SK-N-SH (cell line): ENCODE measurements at regions not wholly inside any gene's neighbourhood (a gene's known extent, or its start where the extent isn't known, plus 50 kb on each side); places are given as distances from the start of the nearest gene placed in this dataset.
A peak's percentile ranks its signal among the peaks of the same experiment; 100 is the strongest.

Experiments
- CTCF ChIA-PET: fragments of 300-600, 350-600 bp; formaldehyde crosslinking; extraction: SDS; loops from one replicate; lab custom pipeline; 2021; lab: Yijun Ruan, JAX
- POLR2A ChIA-PET: fragments of 350-600 bp; sonication (Branson Sonifier 250); formaldehyde crosslinking; extraction: SDS; loops from one replicate; lab custom pipeline; 2020; ENCODE audit warnings: antibody characterized with exemption, inconsistent platforms; lab: Yijun Ruan, JAX
- DNase-seq: peaks from one replicate; pipeline ENCODE4 v3.0.0; 2012
- H2AFZ ChIP-seq: fragments of 200-600 bp; sonication (generic); 2 replicates; pipeline ENCODE4 v1.8.1; 2016; ENCODE audit warnings: antibody characterized with exemption, mild to moderate bottlenecking, low read depth
- H3F3A ChIP-seq: fragments of 200-600 bp; sonication (generic); replicated peaks from 2 replicates; pipeline ENCODE3; 2016; ENCODE audit warnings: antibody characterized with exemption, mild to moderate bottlenecking; ENCODE audit not compliant: insufficient read depth
- H3K27ac ChIP-seq, 2 experiments: fragments of 200-500 bp in 1 of 2; fragments of 200-600 bp in 1 of 2; sonication (Bioruptor generic) in 1 of 2; sonication (generic), shearing (Covaris generic) in 1 of 2; 2 replicates each; pipeline versions ENCODE4 v1.5.1 to v1.6.1; 2014 to 2016; ENCODE audit warnings: low read depth in 2 of 2, inconsistent platforms in 1 of 2, low read length in 1 of 2, mild to moderate bottlenecking in 1 of 2, mixed read lengths in 1 of 2
- H3K27me3 ChIP-seq: fragments of 200-600 bp; sonication (generic), shearing (Covaris generic); 2 replicates; pipeline ENCODE4 v1.6.1; 2016; ENCODE audit warnings: mixed run types; ENCODE audit not compliant: insufficient read depth
- H3K36me3 ChIP-seq, 2 experiments: fragments of 200-500 bp in 1 of 2; fragments of 200-600 bp in 1 of 2; sonication (Bioruptor generic) in 1 of 2; sonication (generic) in 1 of 2; replicated peaks in 1 of 2; 2 replicates each; pipeline versions ENCODE3 to v1.5.1; 2014 to 2016; ENCODE audit warnings: low read length in 1 of 2, mild to moderate bottlenecking in 1 of 2; ENCODE audit not compliant: insufficient read depth in 2 of 2, control insufficient read depth in 1 of 2
- H3K4me1 ChIP-seq, 2 experiments: fragments of 200-500 bp in 1 of 2; fragments of 200-600 bp in 1 of 2; sonication (Bioruptor generic) in 1 of 2; sonication (generic), shearing (Covaris generic) in 1 of 2; 2 replicates each; pipeline versions ENCODE4 v1.5.1 to v1.6.1; 2014 to 2016; ENCODE audit warnings: low read depth in 1 of 2, low read length in 1 of 2, mixed run types in 1 of 2; ENCODE audit not compliant: insufficient read depth in 2 of 2, control insufficient read depth in 1 of 2
- H3K4me2 ChIP-seq: fragments of 200-600 bp; sonication (generic), shearing (Covaris generic); 2 replicates; pipeline ENCODE4 v1.6.1; 2017; ENCODE audit warnings: mixed run types
- H3K4me3 ChIP-seq, 2 experiments: fragments of 200-500 bp in 1 of 2; fragments of 200-600 bp in 1 of 2; sonication (Bioruptor generic) in 1 of 2; sonication (generic), shearing (Covaris generic) in 1 of 2; 2 replicates each; pipeline versions ENCODE4 v1.5.1 to v1.8.1; 2014 to 2016; ENCODE audit warnings: low read depth in 2 of 2, inconsistent platforms in 1 of 2, low read length in 1 of 2, mild to moderate bottlenecking in 1 of 2, mixed read lengths in 1 of 2, moderate library complexity in 1 of 2
- H3K79me2 ChIP-seq: fragments of 200-600 bp; sonication (generic); 2 replicates; pipeline ENCODE4 v1.8.1; 2017; ENCODE audit warnings: mild to moderate bottlenecking; ENCODE audit not compliant: insufficient read depth
- H3K9ac ChIP-seq: fragments of 200-600 bp; sonication (generic); 2 replicates; pipeline ENCODE4 v1.6.1; 2017; ENCODE audit warnings: mixed run types
- H3K9me2 ChIP-seq: fragments of 200-600 bp; sonication (generic); 2 replicates; pipeline ENCODE4 v1.6.1; 2017; ENCODE audit warnings: mixed run types
- H3K9me3 ChIP-seq: fragments of 200-600 bp; sonication (generic); 2 replicates; pipeline ENCODE4 v1.6.1; 2017; ENCODE audit warnings: mixed run types, mild to moderate bottlenecking, moderate library complexity
- H4K20me1 ChIP-seq: fragments of 200-600 bp; sonication (generic); 2 replicates; pipeline ENCODE4 v1.6.1; 2017; ENCODE audit warnings: mild to moderate bottlenecking, mixed run types; ENCODE audit not compliant: insufficient read depth
- ELF1 ChIP-seq: IDR thresholded peaks from 2 replicates; pipeline ENCODE4 v1.4.0; 2012
- EP300 ChIP-seq, 2 experiments: IDR thresholded peaks; 2 replicates each; pipeline versions ENCODE4 v1.4.0 to v1.6.1; 2012; ENCODE audit warnings: borderline replicate concordance in 1 of 2, low read depth in 1 of 2, low read length in 1 of 2
- EZH2phosphoT487 ChIP-seq: fragments of 200-600 bp; sonication (generic); IDR thresholded peaks from 2 replicates; pipeline ENCODE4 v1.6.1; 2017; ENCODE audit warnings: low read depth, mixed run types, mild to moderate bottlenecking, antibody characterized with exemption, moderate library complexity, borderline replicate concordance
- FOSL2 ChIP-seq: IDR thresholded peaks from 2 replicates; pipeline ENCODE4 v1.4.0; 2012; ENCODE audit warnings: low read depth, mild to moderate bottlenecking, moderate library complexity, borderline replicate concordance
- FOXM1 ChIP-seq: IDR thresholded peaks from 2 replicates; pipeline ENCODE4 v1.4.0; 2012; ENCODE audit warnings: low read depth, mild to moderate bottlenecking
- GABPA ChIP-seq: IDR thresholded peaks from 2 replicates; pipeline ENCODE4 v1.4.0; 2012; ENCODE audit warnings: low read depth, mild to moderate bottlenecking
- JUND ChIP-seq: IDR thresholded peaks from 2 replicates; pipeline ENCODE4 v1.4.0; 2012
- MEF2A ChIP-seq: IDR thresholded peaks from 2 replicates; pipeline ENCODE4 v1.4.0; 2012; ENCODE audit warnings: low read depth, borderline replicate concordance
- NFIC ChIP-seq: IDR thresholded peaks from 2 replicates; pipeline ENCODE4 v1.4.0; 2012; ENCODE audit warnings: borderline replicate concordance
- PBX3 ChIP-seq: IDR thresholded peaks from 2 replicates; pipeline ENCODE4; 2012
- POLR2AphosphoS5 ChIP-seq: IDR thresholded peaks from 2 replicates; pipeline ENCODE4 v1.6.1; 2012; ENCODE audit warnings: low read depth, low read length
- RAD21 ChIP-seq: IDR thresholded peaks from 2 replicates; pipeline ENCODE4 v1.6.1; 2012; ENCODE audit warnings: mild to moderate bottlenecking, low read length
- RXRA ChIP-seq: IDR thresholded peaks from 2 replicates; pipeline ENCODE4 v1.4.0; 2012; ENCODE audit warnings: low read depth, mild to moderate bottlenecking, borderline replicate concordance
- SIN3A ChIP-seq: IDR thresholded peaks from 2 replicates; pipeline ENCODE4 v1.6.1; 2012; ENCODE audit warnings: low read depth, mild to moderate bottlenecking, low read length, moderate library complexity, borderline replicate concordance
- TCF12 ChIP-seq: IDR thresholded peaks from 2 replicates; pipeline ENCODE4 v1.4.0; 2012
- TEAD4 ChIP-seq: IDR thresholded peaks from 2 replicates; pipeline ENCODE4 v1.4.0; 2012; ENCODE audit warnings: mild to moderate bottlenecking, borderline replicate concordance; ENCODE audit not compliant: insufficient read depth
- YY1 ChIP-seq: IDR thresholded peaks from 2 replicates; pipeline ENCODE4 v1.4.0; 2012; ENCODE audit warnings: low read depth, mild to moderate bottlenecking
- WGBS: methylation state at CpG from one replicate; pipeline ENCODE4 v1.1.6; 2017; ENCODE audit warnings: low lambda C conversion rate; 5-methylcytosine and 5-hydroxymethylcytosine counted together
- TF ChIP-seq, protein P1 (sequence below): IDR thresholded peaks from 2 replicates; pipeline ENCODE4 v1.4.0; 2012; ENCODE audit warnings: low read depth
- TF ChIP-seq, protein P2 (sequence below): IDR thresholded peaks from 2 replicates; pipeline ENCODE4 v1.4.0; 2012; ENCODE audit warnings: low read depth, borderline replicate concordance
- TF ChIP-seq, protein P3 (sequence below): IDR thresholded peaks from 2 replicates; pipeline ENCODE4 v1.4.0; 2012; ENCODE audit warnings: low read depth, borderline replicate concordance

- peaks cover 3% of the 10 kb centered on the region; the same call in 1 of the 2 replicates for H3K9me3 ChIP-seq
- peak overlapping the region; percentile 64 for H3K4me2 ChIP-seq
- H3K4me1 ChIP-seq: peaks cover 14% of the 10 kb centered on the region in 2 experiments; a peak in 1 of 4 replicates
- peak overlapping the region; percentile 63 for H3K9ac ChIP-seq
- no peaks in the 10 kb centered on the region for H3K36me3 ChIP-seq
- WGBS: 14% methylated on average over 1 of the region's 1 CpG
- no peak overlapping the region for H2AFZ ChIP-seq
- TF ChIP-seq SIN3A (peak; percentile 8; the same call in 1 of the 2 replicates), TEAD4 (peak; percentile 97), POLR2AphosphoS5 (peak; percentile 58; the same call in 1 of the 2 replicates), GABPA (no peak), FOSL2 (peak; percentile 91), EP300 (IDR thresholded peaks at IDR 0.05; ENCODE audit: borderline replicate concordance in 1 of 2, low read depth in 1 of 2, low read length in 1 of 2) (peak in 1 of 2 experiments; percentile 89; a peak in 2 of 4 replicates), RXRA (0 out of 2 replicates have a peak, but pooled peaks have one; percentile 12), PBX3 (peak; percentile 97), RAD21 (no peak), EZH2phosphoT487 (no peak), ELF1 (no peak), JUND (peak; percentile 95), YY1 (peak; percentile 30; the same call in 1 of the 2 replicates), NFIC (peak; percentile 56; the same call in 1 of the 2 replicates), FOXM1 (0 out of 2 replicates have a peak, but pooled peaks have one; percentile 59), MEF2A (peak; percentile 40; the same call in 1 of the 2 replicates), TCF12 (peak; percentile 95)
- TF ChIP-seq, protein P1, sequence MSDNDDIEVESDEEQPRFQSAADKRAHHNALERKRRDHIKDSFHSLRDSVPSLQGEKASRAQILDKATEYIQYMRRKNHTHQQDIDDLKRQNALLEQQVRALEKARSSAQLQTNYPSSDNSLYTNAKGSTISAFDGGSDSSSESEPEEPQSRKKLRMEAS: peak; percentile 70; the same call in 1 of the 2 replicates
- TF ChIP-seq, protein P2, sequence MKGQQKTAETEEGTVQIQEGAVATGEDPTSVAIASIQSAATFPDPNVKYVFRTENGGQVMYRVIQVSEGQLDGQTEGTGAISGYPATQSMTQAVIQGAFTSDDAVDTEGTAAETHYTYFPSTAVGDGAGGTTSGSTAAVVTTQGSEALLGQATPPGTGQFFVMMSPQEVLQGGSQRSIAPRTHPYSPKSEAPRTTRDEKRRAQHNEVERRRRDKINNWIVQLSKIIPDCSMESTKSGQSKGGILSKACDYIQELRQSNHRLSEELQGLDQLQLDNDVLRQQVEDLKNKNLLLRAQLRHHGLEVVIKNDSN: no peak
- TF ChIP-seq, protein P3, sequence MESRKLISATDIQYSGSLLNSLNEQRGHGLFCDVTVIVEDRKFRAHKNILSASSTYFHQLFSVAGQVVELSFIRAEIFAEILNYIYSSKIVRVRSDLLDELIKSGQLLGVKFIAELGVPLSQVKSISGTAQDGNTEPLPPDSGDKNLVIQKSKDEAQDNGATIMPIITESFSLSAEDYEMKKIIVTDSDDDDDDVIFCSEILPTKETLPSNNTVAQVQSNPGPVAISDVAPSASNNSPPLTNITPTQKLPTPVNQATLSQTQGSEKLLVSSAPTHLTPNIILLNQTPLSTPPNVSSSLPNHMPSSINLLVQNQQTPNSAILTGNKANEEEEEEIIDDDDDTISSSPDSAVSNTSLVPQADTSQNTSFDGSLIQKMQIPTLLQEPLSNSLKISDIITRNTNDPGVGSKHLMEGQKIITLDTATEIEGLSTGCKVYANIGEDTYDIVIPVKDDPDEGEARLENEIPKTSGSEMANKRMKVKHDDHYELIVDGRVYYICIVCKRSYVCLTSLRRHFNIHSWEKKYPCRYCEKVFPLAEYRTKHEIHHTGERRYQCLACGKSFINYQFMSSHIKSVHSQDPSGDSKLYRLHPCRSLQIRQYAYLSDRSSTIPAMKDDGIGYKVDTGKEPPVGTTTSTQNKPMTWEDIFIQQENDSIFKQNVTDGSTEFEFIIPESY: 0 out of 2 replicates have a peak, but pooled peaks have one; percentile 42
- H3K9me2 ChIP-seq: no peaks in the 10 kb centered on the region
- POLR2A ChIA-PET: no interaction called here
- no peaks in the 10 kb centered on the region for H3K79me2 ChIP-seq
- no peaks in the 10 kb centered on the region for H3K27me3 ChIP-seq
- H3K27ac ChIP-seq: peak overlapping the region; percentile 23 to 91; a peak in 3 of 4 replicates
- H3K4me3 ChIP-seq: 0 out of 4 replicates have a peak overlapping the region, but pooled peaks of 1 of the 2 experiments have one; percentile 25
- peaks cover 22% of the 10 kb centered on the region for H3F3A ChIP-seq
- no peaks in the 10 kb centered on the region for H4K20me1 ChIP-seq
- DNase-seq: no peak
- CTCF ChIA-PET: interaction anchor here (1.1 kb wide), 1 partner anchor 9 kb away, joined by 3 read pairs; no protein-coding TSS in a partner anchor
Observed at GRCh38 chr6:110547266-110547964, 71.0 kb upstream of the SLC22A16 start.
